IPS DF 4.7 (cell line): ENCODE measurements at regions not wholly inside any gene's neighbourhood (a gene's known extent, or its start where the extent isn't known, plus 50 kb on each side); places are given as distances from the start of the nearest gene placed in this dataset.
"Not testable (repeated sequence)": the region's sequence is repeated elsewhere in the genome, so short reads cannot be mapped to it uniquely, and the experiment has no call there.

Experiments
- DNase-seq: peaks from one replicate; pipeline ENCODE4 v3.0.0-alpha.2; 2013; ENCODE audit warnings: low spot score; ENCODE audit errors: extremely low read depth

DNA sequence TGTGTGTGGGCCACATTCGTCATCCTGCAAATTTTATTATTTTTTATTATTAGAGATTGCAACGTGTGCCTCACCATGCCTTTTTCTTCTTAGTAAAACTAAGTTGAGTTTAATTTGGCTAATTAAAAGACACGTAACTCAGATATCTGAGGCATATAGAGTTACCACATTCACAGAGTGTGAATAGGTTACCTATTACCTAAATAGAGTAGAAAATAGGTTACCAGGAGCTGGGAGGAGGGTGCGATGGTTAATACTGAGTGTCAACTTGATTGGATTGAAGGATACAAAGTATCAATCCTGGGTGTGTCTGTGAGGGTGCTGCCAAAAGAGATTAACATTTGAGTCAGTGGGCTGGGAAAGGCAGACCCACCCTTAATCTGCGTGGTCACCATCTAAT, 116.3 kb upstream of the CARD11 start:
- not testable (repeated sequence) for DNase-seq

GRCh38 chr7:3162289-3162688, 118.6 kb upstream of the CARD11 start:
- no peak for DNase-seq

DNA sequence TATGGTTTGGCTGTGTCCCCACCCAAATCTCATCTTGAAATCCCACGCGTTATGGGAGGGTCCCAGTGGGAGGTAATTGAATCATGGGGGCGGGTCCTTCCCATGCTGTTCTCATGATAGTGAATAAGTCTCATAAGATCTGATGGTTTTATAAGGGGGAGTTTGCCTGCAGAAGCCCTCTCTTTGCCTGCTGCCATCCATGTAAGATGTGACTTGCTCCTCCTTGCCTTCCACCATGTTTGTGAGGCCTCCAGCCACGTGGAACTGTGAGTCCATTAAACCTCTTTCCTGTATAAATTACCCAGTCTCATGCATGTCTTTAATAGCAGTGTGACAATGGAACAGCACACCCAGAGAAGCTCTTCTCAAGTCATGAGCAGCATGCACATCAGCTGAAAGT, 119.1 kb upstream of the CARD11 start:
- DNase-seq, result not testable (repeated sequence)

GRCh38 chr7:3164380-3164792, 120.7 kb upstream of the CARD11 start:
- no peak for DNase-seq

DNA sequence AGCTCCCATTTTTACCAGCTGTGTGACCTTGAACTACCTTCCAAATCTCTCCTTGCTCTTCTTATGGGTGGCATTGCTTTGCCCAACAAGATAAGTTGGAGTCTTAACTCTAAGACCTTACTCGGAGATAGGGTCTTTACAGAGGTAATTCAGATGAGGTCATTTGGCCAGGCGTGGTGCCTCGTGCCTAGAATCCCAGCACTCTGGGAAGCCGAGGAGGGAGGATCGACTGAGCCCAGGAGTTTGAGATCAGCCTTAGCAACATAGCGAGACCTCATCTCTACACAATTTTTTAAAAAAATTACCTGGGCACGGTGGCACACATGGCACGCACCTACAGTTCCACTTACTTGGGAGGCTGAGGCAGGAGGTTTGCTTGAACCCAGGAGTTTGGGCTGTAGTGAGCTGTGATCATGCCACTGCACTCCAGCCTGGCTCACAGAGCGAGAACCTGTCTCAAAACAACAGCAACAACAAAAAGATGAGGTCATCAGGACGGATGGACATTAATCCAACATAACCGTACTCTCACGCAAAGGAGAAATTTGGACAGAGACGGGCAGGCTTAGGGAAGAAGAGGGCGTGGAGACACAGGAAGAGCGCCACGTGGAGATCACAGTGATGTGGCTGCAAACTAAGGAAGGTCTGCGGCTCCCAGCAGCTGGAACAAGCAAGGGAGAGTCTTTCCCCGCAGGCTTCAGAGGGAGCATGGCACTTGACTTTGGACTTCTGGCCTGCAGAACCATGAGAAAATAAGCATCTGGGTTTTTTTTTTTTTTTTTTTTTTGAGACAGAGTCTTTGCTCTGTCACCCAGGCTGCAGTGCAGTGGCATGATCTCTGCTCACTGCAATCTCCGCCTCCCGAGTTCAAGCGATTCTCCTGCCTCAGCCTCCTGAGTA, 122.3 kb upstream of the CARD11 start:
- DNase-seq, result no peak

DNA sequence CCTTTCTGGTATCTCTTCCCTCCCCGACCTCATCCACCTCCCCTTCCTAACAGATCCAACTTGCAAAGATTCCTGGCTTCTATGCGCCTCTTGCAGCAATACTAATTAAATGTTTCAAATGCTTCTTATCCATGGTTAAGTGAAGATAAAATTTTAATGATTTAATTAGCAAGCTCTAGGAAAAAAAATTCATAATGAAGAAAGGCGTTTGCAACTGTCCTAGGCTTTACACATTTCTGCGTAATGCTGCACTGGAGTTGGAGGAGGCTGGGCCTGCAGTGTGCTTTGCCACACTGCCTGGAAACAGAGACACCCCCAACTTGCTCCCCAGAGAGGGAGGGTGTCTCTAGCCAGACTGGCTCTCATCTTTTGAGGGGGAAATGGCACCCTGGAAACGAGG, 123.9 kb upstream of the CARD11 start:
- no peak for DNase-seq

DNA sequence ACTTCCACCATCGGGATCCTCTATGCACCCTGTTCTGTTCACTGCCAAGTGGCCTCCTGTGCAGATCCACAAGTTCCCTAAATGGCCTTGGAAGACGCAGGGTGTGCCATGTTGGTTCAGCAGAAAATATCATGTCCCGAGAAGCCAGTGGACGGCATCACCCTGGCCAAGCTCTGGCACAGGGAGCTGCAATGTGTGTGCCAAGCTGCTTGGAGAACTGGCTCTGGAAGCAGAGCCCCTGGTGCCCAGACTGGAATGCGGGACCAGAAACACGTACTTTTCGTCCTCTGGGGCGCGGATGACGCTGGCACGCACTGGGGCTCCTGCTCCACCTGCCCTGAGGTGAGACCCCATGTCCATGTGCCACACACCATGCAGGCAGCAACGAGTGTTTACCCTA, 124.7 kb upstream of the CARD11 start:
- no peak for DNase-seq

- DNase-seq, result no peak
These were observed 125.2 kb upstream of the CARD11 start for GRCh38 chr7:3168869-3169268.

DNA sequence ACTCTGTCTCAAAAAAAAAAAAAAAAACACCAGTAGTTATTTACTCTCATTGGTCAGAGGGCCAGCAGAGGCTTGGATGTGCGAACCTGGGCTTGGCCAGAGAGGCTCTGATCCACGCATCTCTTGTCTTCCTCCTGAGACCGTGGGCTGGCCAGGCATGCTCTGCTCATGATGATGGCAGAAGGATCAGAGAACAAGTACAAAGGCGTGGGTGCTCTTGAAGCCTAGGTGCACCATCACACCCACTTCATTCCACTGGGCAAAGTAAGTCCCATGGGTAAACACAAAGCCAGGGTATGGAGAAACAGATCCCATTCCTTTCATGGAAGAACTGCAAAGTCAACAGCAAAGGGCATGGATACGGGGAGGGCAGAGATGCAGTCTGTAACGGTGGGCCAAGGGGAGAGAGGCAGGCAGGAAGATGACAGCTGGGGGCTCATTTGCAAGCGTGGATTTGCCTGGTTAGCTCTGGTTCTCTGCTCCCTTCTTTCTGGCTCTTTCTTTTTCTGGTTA, 128.2 kb upstream of the SDK1 start:
- DNase-seq, result no peak

DNA sequence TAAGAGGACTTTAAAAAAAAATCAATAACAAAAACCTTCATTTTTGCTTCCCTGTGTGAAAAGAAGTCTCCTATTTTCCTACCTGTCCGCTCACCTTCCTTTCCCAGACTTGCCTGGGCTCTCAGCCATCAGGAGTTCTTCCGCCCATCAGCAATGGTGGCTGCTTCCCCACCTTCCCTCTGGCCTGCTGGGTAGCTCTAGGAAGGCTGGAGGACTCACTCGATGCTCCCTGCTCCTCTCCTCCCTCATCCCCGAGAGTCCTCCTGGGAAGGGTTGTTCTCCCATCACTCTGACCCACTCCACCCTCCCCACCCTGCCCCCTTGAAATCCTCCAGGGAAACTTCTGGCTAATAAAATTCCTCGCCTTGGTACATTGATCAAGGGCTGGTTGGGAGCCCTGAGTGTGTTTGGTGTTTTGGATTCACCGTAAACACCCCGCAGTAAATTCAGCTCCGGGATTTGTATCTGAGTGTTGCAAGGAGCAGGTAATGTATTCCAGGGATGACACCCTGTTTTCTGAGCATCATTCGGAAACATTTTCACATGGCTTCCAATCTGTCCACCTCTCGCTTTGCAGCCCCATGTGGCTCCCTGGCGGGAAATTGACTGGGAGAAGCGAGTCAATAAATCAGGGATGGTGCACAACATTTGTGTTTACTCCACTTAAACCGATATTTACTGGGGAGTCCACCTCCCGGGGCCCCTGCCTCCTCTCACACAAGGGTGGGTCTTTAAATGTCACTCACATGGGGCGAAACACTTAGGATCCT, 126.4 kb upstream of the SDK1 start:
- no peak for DNase-seq

GRCh38 chr7:3175285-3175902, 125.7 kb upstream of the SDK1 start:
- DNase-seq, result no peak

GRCh38 chr7:3176112-3177000, 124.7 kb upstream of the SDK1 start:
- DNase-seq, result no peak

DNA sequence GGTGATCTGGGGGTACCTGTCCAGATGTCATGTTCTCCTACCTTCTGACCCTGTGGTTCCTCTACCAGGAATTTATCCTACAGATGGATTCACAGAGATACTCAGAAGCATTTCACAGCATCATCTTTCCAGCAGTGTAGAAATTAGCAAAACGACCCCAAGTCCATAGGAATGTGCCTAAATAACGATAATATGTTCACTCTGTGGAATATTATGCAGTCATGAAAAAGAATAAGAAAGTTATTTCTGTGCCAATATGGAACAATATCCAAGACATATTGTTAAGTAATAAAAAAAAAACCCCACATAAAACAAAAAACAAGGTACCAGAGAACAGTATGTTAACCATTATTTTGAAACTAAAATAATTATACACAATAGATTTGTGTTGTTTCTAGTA, 123.8 kb upstream of the SDK1 start:
- DNase-seq, result no peak

DNA sequence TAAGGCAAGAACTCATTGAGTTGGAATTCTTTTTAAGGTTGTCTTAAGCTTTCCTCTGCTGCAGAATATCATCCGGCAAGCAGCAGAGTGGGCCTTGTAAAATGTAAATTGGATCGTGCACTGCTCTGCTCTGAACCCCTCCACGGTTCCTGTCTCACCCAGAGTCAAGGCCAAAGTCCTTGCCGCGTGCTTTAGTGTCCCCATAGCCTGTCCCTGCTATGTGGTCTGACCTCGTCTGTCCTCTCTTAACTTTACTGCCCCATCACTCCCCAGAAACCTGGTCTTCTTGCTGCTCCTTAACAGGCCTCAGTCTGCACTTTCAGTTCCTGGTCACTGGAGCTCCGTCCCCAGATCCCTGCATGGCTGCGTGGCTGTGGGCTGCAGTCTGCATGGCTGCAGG, 121.6 kb upstream of the SDK1 start:
- DNase-seq, result no peak

- no peak for DNase-seq
These were observed 120.4 kb upstream of the SDK1 start for GRCh38 chr7:3180604-3181003.

DNA sequence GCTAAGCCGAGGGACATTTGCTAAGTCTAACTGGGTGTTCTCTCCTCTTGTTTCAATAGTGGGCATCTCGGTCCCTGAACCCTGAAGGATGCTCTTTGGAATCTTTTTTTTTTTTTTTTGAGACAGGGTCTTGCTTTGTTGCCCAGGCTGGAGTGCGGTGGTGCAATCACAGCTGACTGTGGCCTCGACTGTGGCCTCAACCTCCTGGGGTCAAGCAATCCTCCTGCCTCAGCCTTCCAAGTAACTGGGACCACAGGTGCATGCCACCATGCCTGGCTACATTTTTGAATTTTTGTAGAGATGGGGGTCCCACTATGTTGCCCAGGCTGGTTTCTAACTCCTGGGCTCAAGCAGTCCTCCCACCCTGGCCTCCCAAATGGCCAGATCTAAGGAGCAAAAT, 119.0 kb upstream of the SDK1 start:
- DNase-seq, result not testable (repeated sequence)

GRCh38 chr7:3187444-3188040, 113.5 kb upstream of the SDK1 start:
- DNase-seq, result no peak

GRCh38 chr7:3188946-3189345, 112.1 kb upstream of the SDK1 start:
- DNase-seq, result no peak

GRCh38 chr7:3191548-3191947, 109.5 kb upstream of the SDK1 start:
- no peak for DNase-seq

DNA sequence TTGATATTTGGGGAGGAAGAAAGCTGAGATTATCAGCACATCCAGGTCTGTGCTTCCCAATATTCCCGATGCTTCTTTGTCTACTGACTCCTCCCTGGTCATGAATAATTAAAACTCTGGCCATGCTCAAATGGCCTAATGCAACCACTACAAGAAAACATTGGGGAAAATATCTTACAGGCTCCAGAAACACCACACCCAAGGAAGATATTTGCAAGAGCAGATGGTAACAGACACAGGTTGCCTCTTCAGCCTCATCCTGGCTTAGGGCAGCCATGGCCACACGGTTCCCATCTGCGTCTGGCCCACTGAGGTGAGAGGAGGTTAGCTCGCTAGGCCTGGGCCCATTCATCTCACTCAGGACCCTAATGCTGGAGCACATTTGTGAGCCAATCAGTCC, 108.4 kb upstream of the SDK1 start:
- DNase-seq, result no peak
